ENCODE measurements at regions not wholly inside any gene's neighbourhood (a gene's known extent, or its start where the extent isn't known, plus 50 kb on each side); places are given as distances from the start of the nearest gene placed in this dataset.
"Not testable (repeated sequence)": the region's sequence is repeated elsewhere in the genome, so short reads cannot be mapped to it uniquely, and the experiment has no call there.

DNA sequence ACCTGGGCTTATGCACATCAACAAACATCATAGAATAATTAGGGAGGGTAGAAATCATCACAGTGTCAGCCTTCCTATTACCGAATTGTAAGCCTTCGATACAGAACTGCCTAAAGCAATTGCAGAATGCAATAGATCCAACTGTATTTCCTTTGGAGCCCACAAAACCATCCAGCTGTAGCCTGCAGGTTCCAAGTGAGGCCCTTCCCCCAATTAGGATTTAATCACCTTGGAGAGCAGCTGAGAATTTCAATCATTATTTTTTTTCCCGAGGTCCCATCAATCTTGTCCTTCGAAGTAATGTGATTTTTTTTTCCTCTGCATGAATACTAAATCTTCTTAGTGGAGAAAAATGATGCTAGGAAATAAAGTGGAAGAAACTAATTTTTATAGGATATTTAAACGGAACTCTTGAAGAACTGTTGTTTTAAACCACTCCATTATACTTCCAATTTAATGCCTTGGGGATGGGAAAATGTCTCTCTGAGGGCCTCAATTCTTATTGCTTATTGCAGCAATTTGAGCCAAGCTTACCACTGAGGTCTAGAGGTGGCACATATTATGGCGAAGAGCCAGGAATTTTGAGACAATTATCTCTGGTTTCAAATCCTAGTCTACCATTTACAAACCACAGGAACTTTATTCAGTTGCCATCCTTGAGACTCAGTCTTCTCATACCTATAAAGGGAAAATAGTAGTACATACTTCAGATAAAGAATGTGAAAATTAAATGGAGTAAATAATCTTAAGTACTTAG, 953.4 kb upstream of the IGFBP7 start:
- no peak for DNase-seq

DNA sequence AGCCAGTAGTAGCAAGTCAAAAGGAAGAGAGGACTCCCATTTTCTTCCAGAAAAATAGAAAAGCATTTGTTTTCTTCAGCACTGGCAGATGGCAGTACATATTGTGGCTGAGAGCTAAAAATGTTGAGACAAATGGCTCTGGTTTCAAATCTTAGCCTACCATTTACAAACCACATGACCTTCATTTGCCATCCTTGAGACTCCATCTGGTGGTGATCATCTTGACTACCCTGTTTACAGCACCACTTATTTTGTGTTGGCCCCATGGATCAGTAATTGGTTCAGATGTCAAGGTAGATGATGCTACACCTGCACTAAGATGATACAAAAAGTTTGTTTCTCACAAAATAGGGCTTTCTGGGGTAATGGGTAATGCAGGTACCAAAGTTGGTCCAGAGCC, 951.8 kb upstream of the IGFBP7 start:
- no peak for DNase-seq

DNA sequence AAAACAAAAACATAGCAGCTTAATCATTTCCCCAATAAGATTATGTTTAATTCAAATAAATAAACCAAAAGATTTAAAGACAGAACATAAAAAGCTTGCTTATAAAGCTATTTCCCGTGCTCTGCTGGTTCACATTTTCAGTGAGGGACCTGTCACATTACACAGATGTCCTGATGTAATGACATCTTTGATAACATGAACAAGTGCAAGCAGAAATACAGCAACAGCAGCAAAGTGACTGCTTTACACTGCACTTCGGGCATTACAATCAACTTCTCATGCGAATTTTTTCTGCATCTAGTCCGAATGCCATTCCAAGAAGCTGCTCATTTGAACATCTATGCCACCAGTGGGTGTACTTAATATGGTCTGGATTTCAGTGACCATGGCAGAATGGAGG, 940.3 kb upstream of the IGFBP7 start:
- no peak for DNase-seq

DNA sequence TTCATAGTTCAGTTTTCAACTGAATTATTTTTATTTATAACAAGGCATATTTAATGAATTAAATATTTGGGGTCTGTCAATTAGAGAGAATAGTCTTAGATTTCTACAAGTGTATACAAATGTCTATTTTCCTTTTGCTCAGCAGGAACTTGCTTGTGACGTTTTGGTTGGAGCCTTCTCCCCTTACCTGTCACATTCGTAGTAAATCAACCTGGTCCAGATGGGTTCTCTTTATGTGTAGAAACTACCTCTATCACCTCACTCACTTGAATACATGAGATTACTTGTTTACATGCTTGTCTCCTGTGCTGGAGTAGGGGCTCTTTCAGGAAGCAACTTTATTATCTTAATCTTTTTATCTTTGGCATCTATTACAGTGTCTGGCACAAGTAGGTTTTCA, 938.3 kb upstream of the IGFBP7 start:
- no peak for DNase-seq

DNA sequence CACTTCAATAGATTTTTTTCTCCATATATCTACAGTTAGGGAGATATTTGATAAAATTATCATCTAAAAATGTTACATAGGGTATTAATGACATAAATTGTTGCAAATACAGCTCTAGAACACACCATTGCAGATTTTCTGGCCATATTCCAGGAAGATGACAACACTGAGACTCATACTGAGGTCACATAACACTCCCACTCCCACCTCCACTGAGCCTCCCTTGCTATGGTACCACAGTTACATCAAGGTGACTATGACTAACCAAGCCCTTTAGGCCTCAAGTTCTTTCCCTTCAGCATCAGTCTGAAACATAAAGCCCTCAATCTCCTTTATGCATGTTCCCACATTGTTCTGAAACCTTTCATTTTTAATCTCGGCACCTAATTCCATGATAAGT, 932.0 kb upstream of the IGFBP7 start:
- no peak for DNase-seq

DNA sequence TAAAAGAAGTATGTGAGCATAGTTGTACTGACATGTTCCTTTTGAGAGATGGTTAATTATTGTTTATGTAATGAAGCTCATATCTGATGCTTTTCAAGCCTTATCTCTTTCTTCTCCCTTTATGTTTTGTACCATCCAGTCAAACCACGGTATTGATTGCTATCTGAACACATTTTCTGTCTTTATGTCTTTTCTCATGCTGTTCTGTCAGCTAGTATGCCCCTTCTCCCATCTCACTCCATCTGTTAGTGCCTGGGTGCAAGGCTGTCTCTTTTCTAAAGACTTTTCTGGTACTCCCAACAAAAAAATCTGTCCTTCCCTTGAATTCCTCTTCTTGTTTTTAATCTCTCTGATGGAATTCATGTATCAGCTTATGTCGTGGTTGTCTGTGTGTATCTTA, 883.8 kb upstream of the IGFBP7 start:
- no peak for DNase-seq

DNA sequence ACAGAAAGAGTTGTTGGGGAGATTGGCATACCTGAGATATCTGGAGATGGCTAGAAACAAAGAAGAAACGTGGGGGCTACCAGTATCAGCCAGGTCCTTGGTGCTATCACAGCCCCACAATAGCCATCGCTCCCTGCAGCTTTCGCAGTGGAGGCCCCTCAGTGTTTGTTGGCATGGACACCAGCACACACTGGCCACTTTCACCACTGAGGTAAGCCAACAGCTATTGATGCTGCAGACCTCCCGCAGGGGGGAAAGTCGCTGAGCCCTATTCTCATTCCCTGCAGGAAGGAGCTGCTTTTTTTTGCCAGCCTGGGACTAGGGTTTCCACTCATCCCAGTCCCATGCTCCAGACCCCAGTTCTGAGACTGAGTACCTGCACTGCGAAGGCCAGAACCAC, 879.2 kb upstream of the IGFBP7 start:
- DNase-seq = no peak

DNA sequence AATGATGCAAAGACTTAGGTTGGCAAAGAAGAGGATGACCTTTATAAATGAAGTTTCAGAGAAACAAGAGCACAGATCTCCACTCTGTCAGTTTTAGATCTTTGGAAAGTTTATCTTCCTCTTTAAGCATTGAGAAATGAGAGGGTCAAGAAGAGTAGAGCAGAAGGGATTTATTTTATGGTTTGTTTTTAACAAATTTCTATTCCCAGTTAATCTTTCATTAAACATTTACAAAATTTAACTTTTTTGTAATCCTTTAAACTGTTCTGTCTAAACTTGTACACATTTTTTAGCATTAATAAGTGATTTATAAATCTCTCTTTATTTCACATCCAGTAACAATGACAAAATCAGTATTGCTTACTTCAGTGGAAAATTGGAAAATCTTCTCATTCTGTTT, 875.0 kb upstream of the IGFBP7 start:
- DNase-seq = no peak

DNA sequence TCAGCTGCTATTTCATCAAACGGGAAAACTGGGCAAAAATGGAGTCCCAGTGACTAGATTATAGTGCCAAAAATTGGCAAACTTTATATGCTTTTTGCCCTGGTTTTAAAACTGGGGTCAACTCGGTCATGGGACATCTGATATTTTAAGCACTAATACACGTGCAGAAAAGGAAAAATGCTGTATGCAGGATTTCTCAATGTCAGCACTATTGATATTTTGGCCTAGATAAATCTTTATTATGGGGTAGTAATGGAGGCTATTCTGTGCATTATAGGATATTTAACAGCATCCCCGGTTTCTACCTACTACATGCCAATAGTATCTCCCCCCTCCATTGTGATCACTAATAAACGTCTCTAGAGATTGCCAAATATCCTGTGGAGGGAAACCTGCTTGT, 870.9 kb upstream of the IGFBP7 start:
- DNase-seq = no peak

DNA sequence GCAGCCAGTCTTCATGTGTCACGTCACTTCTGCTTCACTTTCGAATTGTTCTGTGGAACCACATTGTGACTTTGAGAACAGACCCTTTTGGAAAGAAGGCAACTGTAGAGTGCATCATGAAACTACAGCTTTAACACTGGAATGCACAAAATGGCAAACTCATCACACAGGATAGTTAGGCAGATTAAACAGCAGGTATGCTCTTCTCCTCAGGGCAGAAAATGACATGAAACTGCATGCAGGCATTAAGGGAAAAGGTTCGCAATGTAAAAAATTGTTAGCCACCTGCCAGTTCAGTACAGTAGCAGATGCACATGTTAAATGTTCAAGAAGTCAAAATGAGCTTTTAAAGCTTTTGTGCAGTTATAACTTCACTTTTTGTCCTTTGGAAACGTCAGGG, 864.6 kb upstream of the IGFBP7 start:
- DNase-seq = no peak

DNA sequence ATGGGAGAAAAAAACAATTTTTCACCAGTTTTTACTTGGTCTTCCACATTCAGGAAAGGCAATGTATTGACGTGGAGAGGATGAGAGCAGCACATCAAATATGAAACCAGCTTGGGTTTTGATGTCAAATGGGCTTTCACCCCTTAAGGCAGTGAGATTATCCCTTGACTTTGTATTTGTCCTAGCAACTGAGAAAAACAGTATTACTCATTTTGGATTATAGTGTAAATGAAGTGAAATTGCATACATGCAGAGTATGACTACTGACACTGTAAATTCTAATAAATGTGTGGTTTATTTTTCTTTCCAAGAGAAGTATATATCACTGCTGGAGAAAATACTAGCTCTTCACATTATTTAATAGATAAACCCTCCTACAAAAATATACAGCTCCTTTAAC, 863.6 kb upstream of the IGFBP7 start:
- no peak for DNase-seq

DNA sequence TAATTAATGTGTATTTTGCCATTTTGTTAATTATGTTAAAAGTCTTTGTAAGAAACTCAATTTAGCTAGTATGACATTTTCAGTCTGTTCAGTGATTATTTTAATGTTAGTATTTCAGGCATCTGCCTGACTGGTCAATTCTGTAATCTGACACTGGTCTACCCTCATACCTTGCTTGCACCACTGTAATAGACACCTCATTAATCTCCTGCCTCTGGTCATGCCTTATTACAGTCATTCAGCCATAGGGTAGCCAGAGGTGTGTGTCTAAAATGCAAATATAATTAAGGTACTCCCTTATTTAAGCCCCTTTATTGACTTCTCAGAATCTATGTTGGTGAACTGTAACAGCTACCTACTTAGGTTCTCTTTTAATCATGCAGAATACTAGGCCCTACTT, 861.1 kb upstream of the IGFBP7 start:
- DNase-seq = no peak

DNA sequence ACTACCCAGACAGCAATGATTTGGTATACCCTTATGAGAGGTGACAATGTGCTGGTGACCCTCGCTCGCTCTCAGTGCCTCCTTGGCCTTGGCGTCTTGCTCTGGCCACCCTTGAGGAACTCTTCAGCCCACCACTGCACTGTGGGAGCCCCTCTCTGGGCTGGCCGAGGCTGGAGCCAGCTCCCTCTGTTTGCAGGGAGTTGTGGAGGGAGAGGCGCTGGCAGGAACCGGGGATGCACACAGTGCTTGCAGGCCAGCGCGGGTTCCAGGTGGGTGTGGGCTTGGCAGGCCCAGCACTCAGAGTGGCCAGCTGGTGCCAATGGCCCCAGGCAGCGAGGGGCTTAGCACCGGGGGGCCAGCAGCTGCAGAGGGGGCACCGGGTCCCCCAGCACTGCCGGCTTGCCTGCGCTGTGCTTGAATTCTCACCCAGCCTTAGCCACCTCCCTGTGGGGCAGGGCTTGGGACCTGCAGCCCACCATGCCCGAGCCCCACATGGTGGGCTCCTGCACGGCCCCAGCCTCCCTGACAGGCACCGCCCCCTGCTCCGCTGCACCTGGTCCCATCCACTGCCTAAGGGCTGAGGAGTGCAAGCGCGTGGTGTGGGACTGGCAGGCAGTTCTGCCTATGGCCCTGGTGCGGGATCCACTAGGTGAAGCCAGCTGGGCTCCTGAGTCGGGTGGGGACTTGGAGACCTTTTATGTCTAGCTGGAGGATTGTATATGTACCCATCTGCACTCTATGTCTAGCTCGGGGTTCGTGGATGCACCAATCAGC, 857.0 kb upstream of the IGFBP7 start:
- no peak for DNase-seq

DNA sequence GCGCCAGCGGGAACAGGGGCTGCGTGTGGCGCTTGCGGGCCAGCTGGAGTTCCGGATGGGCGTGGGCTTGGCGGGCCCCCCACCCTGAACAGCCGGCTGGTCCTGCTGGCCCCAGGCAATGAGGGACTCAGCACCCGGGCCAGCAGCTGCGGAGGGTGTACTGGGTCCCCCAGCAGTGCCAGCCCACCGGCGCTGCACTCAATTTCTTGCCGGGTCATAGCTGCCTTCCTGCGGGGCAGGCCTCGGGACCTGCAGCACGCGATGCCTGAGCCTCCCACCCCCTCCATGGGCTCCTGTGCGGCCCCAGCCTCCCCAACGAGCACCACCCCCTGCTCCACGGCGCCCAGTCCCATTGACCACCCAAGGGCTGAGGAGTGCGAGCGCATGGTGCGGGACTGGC, 855.2 kb upstream of the IGFBP7 start:
- not testable (repeated sequence) for DNase-seq

DNA sequence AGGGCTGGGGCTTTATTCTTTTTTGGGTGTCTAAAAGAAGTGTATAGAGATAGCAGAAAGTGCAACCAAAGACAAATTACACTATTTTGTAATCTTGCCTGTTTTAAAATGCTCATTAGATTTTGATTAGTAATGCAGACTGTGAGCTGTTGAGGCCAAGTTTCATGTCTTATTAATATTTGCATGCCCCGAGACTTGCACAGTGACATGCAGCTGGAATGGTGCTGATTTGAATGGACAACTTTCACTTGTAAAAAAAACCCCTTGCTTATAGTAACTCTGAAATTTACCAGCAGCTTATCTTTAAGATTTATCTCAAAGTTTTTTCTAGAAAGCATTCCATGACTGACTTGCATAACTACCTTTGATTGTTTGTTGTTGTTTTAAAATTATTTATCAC, 835.1 kb upstream of the IGFBP7 start:
- no peak for DNase-seq

DNA sequence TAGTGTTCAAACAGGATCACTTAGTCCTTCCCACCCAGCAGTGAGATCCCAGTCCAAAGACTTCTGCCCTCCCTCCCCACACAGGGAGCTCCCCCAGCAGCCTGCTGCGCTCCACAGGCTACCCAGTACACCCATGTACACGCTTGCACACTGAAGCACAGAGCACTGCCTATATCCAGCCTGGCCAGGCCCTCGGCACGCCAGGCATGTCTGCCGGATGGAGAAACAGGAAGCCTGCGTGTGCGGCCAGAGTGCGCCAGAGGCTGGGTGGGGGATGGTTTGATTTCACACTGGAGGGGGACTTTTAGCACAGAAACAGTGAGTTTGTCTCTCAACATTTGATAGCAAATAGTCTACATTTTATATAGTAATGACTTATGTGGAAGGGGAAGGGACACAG, 833.5 kb upstream of the IGFBP7 start:
- DNase-seq = no peak

DNA sequence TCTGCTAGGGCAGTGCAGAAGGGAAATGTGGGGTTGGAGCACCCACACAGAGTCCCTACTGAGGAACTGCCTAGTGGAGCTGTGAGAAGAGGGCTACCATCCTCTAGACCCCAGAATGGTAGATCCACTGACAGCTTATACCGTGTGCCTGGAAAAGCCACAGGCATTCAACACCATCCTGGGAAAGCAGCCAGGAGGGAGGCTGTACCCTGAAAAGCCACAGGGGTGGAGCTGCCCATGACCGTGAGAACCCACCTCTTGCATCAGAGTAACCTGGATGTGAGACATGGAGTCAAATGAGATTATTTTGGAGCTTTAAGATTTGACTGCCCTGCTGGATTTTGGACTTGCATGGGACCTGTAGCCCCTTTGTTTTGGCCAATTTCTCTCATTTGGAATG, 827.1 kb upstream of the IGFBP7 start:
- not testable (repeated sequence) for DNase-seq

DNA sequence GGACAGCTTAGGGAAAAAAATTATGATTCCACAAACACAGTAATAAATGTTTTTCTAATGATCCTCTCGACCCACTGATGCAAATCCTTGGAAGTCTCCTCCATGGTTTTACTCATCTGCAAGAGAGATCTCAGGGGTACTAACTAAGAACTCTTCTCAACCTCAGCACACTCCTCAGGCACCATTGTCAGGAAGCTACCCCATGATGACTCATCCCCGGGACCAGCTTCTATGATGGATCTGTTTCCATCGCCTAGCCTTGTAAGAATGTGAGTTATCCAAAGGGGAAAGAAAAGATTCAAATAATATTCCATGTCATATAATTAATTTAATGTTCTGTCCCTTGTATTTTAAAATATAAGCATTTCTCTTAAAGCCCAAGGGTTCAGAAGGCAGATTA, 816.1 kb upstream of the IGFBP7 start:
- DNase-seq = no peak

DNA sequence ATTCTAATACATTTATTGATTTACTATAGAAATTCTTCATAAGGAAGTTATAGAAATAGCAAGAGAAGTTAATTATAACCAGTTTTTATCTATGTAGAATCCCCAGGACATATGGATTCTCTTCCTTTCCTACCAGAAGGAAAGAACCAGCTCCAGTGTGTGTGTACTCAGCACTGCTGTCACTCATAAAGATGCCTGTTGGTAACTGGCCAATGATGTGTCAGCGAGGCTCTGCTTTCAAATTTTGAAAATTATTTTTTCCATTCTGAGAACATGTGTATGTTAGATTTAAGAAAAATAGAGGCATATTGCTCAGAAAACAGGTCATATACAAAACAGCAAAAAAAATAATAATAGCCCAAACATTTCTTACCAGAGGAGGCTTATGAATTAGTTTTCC, 814.8 kb upstream of the IGFBP7 start:
- no peak for DNase-seq

DNA sequence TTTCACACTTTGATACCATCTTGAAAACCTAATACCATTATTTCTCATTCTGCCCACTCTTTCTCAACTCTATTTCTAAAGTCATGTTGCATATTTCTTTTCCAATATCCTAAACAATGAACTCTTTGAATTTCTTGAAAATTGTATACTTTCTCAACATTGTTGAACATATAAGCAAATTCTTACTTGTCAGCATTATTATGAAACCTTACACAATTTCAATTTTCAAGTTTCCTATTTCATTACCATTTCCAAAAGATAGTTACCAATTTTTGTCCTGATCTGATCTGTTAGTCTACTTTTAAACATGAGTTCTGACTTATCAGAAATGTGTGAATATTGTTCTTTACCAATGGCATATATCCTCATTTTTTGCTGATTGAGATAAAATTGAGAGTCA, 806.3 kb upstream of the IGFBP7 start:
- no peak for DNase-seq

DNA sequence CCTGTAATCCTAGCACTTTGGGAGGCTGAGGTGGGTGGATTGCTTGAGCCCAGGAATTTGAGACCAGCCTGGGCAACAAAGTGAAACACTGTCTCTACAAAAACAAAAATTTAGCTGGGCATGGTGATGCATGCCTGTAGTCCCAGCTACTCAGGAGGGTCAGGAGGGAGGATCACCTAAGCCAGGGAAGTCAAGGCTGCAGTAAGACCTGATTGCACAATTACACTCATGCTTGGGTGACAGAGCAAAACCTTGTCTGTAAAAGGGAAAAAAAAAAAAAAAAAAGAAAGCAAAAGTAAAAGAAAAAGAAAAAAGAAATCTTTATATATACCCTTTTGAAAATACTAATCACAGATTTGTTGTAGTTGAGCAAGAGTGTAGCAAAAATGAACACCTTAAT, 801.0 kb upstream of the IGFBP7 start:
- no peak for DNase-seq

DNA sequence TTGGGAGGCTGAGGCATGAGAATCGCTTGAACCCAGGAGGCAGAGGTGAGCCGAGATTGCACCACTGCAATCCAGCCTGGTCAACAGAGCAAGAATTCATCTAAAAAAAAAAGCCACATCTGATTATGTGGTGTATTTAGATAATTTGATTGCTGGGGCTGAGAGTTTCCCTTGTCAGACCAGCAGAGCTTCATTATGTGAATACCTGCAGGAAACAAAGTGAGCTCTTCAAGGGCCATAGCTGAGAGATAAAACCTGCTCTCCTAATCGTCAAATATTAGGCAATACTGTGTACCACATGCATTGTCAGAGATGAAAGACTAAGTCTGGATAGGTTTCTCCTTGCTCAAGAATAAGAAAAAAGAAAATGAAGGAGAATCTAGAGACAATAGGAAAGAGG, 800.0 kb upstream of the IGFBP7 start:
- no peak for DNase-seq

DNA sequence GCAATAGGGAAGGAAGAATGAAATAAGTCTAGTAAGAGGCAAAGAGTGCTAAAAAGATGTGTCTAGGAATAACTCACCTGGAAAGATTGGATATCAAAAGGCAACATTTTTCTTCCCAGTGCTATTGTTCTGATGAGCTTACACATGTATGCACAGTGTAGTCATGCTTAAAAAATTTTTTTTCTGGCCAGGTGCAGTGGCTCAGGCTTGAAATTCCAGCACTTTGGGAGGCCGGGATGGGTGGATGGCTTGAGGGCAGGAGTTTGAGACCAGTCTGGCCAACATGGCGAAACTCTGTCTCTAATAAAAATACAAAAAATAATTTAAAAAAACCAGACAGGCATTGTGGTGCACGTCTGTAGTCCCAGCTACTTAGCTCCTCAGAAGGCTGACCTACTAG, 795.8 kb upstream of the IGFBP7 start:
- DNase-seq = no peak

DNA sequence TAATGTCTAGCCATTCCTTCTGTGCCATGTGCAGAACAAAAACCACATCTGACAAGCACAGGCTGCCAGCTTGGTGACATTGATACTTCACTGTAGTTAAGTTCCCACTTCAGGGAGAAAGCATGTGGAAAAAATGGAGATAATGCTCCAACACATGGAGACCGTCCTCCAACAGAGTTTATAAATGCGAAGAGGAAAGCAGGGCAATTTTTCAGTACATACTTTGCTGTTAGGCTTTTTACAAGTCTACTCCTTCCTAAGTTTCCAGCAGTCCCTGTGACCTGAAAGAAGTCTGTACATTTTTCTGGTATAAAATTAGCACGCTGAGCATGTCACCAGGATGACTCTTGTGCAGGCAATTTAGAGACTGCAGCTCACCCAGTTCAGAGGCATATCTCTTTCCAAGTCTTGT, 766.9 kb upstream of the IGFBP7 start:
- no peak for DNase-seq

Data from right lung (tissue), 2 donors.